AML-193 (cell line): ENCODE measurements at regions not wholly inside any gene's neighbourhood (a gene's known extent, or its start where the extent isn't known, plus 50 kb on each side); places are given as distances from the start of the nearest gene placed in this dataset.
"Not testable (repeated sequence)": the region's sequence is repeated elsewhere in the genome, so short reads cannot be mapped to it uniquely, and the experiment has no call there.

Experiments used
- DNase-seq, 2 experiments: peaks; one replicate each; lab custom pipeline; 2025; lab: John Stamatoyannopoulos, UW

- no peak for DNase-seq
These were observed 117.9 kb upstream of the MED14 start for GRCh38 chrX:40853004-40853815.

- DNase-seq = no peak
These were observed 118.4 kb upstream of the MED14 start for GRCh38 chrX:40853816-40854123.

- no peak for DNase-seq
These were observed 118.9 kb upstream of the MED14 start for GRCh38 chrX:40854242-40854641.

DNA sequence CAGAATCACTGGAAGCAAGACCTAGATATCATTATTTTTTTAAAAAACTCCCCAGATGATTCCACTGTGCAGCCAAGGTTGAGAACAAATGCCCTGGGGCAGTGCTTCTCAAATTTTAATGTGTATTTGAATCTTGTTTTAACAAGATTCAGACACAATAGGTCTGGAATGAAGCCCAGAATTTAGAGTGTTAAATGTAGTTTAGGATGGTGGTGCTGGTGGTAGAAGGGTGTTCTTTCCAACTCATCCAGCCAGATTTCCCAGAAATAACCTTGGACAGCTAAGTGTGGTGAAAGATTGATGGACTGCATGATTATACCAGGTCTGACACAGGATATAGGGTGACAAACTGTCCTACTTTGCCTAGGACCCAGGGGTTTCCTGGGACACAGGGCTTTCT is 120.1 kb upstream of the MED14 start:
- DNase-seq = no peak

- DNase-seq = no peak
These were observed 120.7 kb upstream of the MED14 start for GRCh38 chrX:40855932-40856515.

- not testable (repeated sequence) for DNase-seq
These were observed 126.7 kb upstream of the MED14 start for GRCh38 chrX:40861952-40862554.

DNA sequence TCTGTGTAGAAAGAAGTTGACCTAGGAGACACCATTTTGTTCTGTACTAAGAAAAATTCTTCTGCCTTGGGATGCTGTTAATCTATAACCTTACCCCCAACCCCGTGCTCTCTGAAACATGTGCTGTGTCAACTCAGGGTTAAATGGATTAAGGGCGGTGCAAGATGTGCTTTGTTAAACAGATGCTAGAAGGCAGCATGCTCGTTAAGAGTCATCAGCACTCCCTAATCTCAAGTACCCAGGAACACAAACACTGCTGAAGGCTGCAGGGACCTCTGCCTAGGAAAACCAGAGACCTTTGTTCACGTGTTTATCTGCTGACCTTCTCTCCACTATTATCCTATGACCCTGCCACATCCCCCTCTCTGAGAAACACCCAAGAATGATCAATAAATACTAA is 127.9 kb upstream of the MED14 start:
- DNase-seq = not testable (repeated sequence)

GRCh38 chrX:40863671-40864070 is 128.3 kb upstream of the MED14 start:
- DNase-seq = no peak

DNA sequence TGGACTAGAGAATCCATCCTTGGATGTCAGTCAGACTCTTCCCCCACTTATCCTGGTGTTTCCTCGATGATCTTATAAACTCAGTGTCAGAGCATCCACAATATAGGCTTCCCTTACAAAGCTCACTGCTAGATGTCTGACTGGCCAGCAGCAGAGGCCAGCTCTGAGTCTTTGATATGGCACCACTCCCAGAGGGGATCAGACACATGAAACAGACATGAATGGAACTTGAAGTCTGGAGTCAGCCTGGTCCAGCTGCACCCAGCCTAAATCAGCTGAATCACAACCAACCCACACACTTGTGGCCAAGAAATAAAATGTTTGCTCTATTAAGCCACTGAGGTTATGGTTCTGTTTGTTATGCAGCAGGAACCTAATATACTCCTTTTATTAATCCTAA is 129.6 kb upstream of the MED14 start:
- DNase-seq = no peak

GRCh38 chrX:40866893-40867292 is 131.6 kb upstream of the MED14 start:
- DNase-seq = no peak

DNA sequence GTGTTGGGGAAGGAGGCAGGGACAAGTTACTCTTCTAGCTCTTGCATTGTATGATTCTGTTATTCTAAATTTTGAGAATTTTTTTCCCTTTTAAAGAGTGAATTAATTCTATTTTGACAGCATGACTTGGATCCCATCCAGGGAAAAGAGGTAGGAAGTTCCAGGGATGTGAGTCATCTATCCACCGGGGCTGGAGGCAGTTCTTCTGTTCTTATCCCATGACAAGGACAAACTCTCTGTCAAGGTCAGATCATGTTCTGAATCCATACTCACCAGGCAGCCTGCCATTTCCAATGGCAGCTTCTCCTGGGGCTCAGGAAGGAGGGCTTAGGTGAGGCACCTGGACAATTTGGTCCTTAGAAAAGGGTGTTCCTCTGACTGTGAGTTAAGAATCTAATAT is 132.0 kb upstream of the MED14 start:
- no peak for DNase-seq

DNA sequence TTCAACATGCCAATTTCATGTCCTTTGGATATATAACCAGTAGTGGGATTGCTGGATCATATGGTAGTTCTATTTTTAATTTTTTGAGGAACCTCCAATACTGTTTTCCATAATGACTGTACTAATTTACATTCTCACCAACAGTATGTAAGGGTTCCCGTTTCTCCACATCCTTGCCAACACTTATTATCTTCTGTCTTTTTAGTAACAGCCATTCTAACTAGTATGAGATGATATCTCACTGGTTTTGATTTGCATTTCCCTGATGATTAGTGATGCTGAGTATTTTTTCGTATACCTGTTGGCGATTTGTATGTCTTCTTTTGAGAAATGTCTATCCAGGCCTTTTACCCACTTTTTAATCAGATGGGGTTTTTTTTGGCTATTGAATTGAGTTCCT is 133.5 kb upstream of the MED14 start:
- DNase-seq = no peak

GRCh38 chrX:40870982-40871381 is 135.6 kb upstream of the MED14 start:
- DNase-seq = not testable (repeated sequence)

DNA sequence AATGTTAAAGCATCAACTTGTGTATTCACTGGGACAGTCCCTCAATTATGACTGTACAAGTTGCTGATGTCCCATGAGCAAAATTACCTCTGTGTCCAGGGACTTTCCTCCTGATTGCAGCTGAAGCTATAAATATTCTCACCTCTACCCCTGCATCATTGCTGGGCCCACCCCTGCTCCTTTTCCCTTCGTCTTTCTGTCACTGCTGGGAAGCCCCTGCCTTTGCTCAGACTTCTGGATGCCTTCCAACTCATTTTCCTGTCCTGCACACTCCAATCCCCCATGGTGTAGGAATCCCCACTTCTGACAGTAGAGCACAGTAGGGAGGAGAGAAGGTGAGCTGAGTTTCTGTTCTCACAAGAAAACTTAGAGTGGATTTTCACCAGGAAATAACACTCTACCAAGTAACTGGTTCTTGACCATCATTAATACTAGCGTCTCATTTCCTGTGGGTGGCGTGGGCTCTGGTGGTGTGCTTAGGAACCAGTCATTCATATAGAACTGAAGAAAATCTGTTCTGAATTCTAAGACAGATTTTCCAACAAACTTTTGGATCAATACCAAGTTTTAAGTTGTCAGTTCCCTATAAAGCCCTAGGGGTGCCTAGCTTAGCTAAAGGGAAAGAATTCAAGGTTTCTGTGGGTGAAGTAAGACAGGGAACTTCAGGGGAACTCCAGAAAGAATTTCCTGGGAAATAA is 136.2 kb upstream of the MED14 start:
- no peak for DNase-seq

GRCh38 chrX:40872351-40872750 is 137.0 kb upstream of the MED14 start:
- no peak for DNase-seq

DNA sequence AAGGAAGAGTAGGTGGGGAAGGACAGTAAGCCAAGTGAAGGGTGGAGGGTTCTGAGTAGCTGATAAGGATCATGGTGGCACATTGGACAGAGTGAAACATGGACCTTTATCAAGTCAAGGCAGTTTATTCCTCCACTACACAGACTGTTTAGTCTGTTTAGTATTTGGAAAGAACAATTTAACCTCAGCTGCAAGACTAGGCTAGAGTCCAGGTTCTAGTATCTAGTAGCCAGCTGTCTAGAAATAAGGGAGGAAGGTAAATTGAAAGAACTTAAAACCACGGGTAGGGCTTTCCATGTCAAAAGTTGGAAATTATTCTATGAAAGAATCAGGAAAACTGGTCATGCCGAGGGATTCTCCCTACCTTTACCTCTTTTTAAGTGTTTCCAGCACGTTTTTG is 140.1 kb upstream of the MED14 start:
- DNase-seq = no peak

DNA sequence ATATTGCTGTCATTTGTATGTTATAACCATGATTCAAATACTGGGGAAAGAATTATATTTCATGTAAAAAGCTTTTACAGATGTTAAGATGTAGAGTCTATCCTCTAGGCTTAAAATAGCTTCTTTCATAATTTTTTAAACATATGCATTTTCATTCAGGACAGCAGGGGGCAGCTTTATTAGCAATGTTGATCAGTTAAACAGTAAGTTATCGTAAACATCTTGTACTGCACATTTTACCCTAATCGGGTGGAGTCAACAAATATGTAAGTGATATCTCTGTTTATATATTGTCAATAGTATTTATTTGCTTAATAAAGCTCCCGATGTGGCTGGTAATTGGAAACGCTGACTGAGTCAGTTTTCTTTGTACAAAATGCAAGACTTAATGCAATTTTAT is 142.5 kb upstream of the MED14 start:
- peak; percentile 5 to 14 for DNase-seq

DNA sequence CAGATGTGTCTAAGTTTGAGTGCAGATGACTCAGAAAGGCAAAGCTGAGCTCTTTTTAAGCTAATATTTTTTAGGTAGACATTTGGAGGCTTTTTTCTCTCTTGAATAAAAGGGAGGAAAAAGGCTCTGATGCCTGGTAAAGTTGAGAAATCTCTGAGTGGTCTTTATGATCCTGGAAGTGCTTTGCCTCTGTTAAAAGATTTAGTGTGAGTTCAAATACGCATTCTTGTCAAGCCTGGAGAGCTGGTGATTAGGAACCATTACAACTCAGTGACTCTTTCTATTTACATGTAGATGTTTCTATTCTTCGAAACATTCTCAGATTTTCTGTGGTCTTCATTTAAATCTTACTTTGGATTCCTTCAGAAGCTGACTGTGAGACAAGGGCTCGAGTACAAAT is 143.4 kb upstream of the MED14 start:
- DNase-seq = no peak

GRCh38 chrX:40879172-40879571 is 143.8 kb upstream of the MED14 start:
- not testable (repeated sequence) for DNase-seq

GRCh38 chrX:40880712-40881111 is 145.4 kb upstream of the MED14 start:
- no peak for DNase-seq

- DNase-seq = no peak
These were observed 147.8 kb upstream of the MED14 start for GRCh38 chrX:40883021-40883619.

GRCh38 chrX:40885989-40886388 is 150.6 kb upstream of the MED14 start:
- DNase-seq = no peak

- DNase-seq = no peak
These were observed 152.1 kb upstream of the MED14 start for GRCh38 chrX:40887476-40887875.
